SK-N-SH (cell line): ENCODE measurements at regions not wholly inside any gene's neighbourhood (a gene's known extent, or its start where the extent isn't known, plus 50 kb on each side); places are given as distances from the start of the nearest gene placed in this dataset.

Experiments used
- EP300 ChIP-seq, 2 experiments: IDR thresholded peaks; 2 replicates each; pipeline versions ENCODE4 v1.4.0 to v1.6.1; 2012; ENCODE audit warnings: borderline replicate concordance in 1 of 2, low read depth in 1 of 2, low read length in 1 of 2
- EZH2phosphoT487 ChIP-seq: fragments of 200-600 bp; sonication (generic); IDR thresholded peaks from 2 replicates; pipeline ENCODE4 v1.6.1; 2017; ENCODE audit warnings: low read depth, mixed run types, mild to moderate bottlenecking, antibody characterized with exemption, moderate library complexity, borderline replicate concordance
- GATA2 ChIP-seq: sonication (generic); formaldehyde crosslinking; IDR thresholded peaks from 2 replicates; pipeline ENCODE4 v1.5.0; 2020; ENCODE audit warnings: mild to moderate bottlenecking, missing genetic modification reagents
- POLR2AphosphoS5 ChIP-seq: IDR thresholded peaks from 2 replicates; pipeline ENCODE4 v1.6.1; 2012; ENCODE audit warnings: low read depth, low read length
- TF ChIP-seq, protein P1 (sequence below): fragments of 200-600 bp; sonication (generic); IDR thresholded peaks from 2 replicates; pipeline ENCODE4 v1.6.1; 2017; ENCODE audit warnings: antibody characterized with exemption, mild to moderate bottlenecking, moderate library complexity
- TF ChIP-seq, protein P2 (sequence below): fragments of 150-350 bp; IDR thresholded peaks from 2 replicates; pipeline ENCODE4 v1.6.1; 2017; ENCODE audit warnings: antibody characterized with exemption, low read length, low read depth, borderline replicate concordance
- TF ChIP-seq, protein P3 (sequence below): IDR thresholded peaks from 2 replicates; pipeline ENCODE4 v1.4.0; 2012; ENCODE audit warnings: low read depth

- TF ChIP-seq, protein P1, sequence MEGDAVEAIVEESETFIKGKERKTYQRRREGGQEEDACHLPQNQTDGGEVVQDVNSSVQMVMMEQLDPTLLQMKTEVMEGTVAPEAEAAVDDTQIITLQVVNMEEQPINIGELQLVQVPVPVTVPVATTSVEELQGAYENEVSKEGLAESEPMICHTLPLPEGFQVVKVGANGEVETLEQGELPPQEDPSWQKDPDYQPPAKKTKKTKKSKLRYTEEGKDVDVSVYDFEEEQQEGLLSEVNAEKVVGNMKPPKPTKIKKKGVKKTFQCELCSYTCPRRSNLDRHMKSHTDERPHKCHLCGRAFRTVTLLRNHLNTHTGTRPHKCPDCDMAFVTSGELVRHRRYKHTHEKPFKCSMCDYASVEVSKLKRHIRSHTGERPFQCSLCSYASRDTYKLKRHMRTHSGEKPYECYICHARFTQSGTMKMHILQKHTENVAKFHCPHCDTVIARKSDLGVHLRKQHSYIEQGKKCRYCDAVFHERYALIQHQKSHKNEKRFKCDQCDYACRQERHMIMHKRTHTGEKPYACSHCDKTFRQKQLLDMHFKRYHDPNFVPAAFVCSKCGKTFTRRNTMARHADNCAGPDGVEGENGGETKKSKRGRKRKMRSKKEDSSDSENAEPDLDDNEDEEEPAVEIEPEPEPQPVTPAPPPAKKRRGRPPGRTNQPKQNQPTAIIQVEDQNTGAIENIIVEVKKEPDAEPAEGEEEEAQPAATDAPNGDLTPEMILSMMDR, result no peak
- TF ChIP-seq, protein P2, sequence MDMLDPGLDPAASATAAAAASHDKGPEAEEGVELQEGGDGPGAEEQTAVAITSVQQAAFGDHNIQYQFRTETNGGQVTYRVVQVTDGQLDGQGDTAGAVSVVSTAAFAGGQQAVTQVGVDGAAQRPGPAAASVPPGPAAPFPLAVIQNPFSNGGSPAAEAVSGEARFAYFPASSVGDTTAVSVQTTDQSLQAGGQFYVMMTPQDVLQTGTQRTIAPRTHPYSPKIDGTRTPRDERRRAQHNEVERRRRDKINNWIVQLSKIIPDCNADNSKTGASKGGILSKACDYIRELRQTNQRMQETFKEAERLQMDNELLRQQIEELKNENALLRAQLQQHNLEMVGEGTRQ, result no peak
- no peak for TF ChIP-seq EP300 (IDR thresholded peaks at IDR 0.05; ENCODE audit: borderline replicate concordance in 1 of 2, low read depth in 1 of 2, low read length in 1 of 2)
- no peak for TF ChIP-seq POLR2AphosphoS5
- no peak for TF ChIP-seq EZH2phosphoT487
- TF ChIP-seq, protein P3, sequence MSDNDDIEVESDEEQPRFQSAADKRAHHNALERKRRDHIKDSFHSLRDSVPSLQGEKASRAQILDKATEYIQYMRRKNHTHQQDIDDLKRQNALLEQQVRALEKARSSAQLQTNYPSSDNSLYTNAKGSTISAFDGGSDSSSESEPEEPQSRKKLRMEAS, result no peak
- no peak for TF ChIP-seq GATA2
These were observed 186.9 kb upstream of the ELAC2 start for GRCh38 chr17:13204607-13205237.
